ENCODE measurements at regions not wholly inside any gene's neighbourhood (a gene's known extent, or its start where the extent isn't known, plus 50 kb on each side); places are given as distances from the start of the nearest gene placed in this dataset.

DNA sequence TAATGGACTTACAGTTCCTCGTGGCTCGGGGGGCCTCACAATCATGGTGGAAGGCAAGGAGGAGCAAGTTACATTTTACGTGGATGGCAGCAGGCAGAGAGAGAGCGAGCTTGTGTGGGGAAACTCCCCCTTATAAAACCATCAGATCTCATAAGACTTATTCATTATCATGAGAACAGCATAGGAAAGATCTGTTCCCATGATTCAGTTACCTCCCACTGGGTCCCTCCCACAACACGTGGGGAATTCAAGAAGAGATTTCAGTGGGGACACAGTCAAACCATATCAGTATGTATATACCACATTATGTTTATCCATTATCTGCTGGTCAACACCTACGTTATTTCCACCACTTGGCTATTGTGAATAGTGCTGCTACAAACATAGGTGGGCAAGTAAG, 352.3 kb upstream of the B3GALT2 start:
- DNase-seq (no peak), ATAC-seq (no peak)
- TF ChIP-seq, protein P1, sequence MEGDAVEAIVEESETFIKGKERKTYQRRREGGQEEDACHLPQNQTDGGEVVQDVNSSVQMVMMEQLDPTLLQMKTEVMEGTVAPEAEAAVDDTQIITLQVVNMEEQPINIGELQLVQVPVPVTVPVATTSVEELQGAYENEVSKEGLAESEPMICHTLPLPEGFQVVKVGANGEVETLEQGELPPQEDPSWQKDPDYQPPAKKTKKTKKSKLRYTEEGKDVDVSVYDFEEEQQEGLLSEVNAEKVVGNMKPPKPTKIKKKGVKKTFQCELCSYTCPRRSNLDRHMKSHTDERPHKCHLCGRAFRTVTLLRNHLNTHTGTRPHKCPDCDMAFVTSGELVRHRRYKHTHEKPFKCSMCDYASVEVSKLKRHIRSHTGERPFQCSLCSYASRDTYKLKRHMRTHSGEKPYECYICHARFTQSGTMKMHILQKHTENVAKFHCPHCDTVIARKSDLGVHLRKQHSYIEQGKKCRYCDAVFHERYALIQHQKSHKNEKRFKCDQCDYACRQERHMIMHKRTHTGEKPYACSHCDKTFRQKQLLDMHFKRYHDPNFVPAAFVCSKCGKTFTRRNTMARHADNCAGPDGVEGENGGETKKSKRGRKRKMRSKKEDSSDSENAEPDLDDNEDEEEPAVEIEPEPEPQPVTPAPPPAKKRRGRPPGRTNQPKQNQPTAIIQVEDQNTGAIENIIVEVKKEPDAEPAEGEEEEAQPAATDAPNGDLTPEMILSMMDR (IDR thresholded peaks at IDR 0.05): no peak
- TF ChIP-seq POLR2A (IDR thresholded peaks at IDR 0.05): no peak
- Histone ChIP-seq H3K27me3 (no peaks in the 10 kb centered on the region), H3K9me3 (no peaks in the 10 kb centered on the region), H3K4me3 (no peak overlapping the region), H3K4me1 (peaks cover 0 to 12% (median 0%) of the 10 kb centered on the region in 12 donors), H3K27ac (no peak overlapping the region), H3K36me3 (no peaks in the 10 kb centered on the region)
- intact Hi-C loops (cut with DNase I): no loop called here
- WGBS, 4 donors: 91 to 93% (median 92%) methylated on average over 6 of the region's 6 CpGs

DNA sequence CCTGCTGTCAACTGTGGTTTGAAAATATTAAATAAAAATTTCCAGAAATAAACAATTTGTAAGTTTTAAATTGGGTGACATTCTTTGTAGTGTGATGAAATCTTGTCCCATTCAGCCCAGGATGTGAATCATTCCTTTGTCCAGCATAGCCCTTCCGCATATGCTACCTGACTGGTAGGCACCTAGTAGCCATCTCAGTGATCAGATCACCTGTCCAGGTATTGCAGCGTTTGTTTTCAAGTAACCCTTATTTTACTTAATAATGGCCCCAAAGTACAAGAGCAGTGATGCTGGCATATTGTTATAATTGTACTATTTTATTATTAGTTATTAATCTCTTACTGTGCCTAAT, 351.6 kb upstream of the B3GALT2 start:
- intact Hi-C loops (cut with DNase I): no loop called here
- Histone ChIP-seq H3K9me3 (no peaks in the 10 kb centered on the region), H3K27me3 (no peaks in the 10 kb centered on the region), H3K4me1 (peaks cover 0 to 11% (median 0%) of the 10 kb centered on the region in 12 donors), H3K36me3 (no peaks in the 10 kb centered on the region), H3K4me3 (no peak overlapping the region), H3K27ac (peak overlapping the region in 1 of 12 donors; percentile 32)
- no peak for DNase-seq
- 89 to 97% (median 91%) methylated on average over 2 of the region's 2 CpGs for WGBS, 4 donors
- ATAC-seq: no peak
- TF ChIP-seq POLR2A (IDR thresholded peaks at IDR 0.05): no peak
- TF ChIP-seq, protein P1 (IDR thresholded peaks at IDR 0.05): no peak

DNA sequence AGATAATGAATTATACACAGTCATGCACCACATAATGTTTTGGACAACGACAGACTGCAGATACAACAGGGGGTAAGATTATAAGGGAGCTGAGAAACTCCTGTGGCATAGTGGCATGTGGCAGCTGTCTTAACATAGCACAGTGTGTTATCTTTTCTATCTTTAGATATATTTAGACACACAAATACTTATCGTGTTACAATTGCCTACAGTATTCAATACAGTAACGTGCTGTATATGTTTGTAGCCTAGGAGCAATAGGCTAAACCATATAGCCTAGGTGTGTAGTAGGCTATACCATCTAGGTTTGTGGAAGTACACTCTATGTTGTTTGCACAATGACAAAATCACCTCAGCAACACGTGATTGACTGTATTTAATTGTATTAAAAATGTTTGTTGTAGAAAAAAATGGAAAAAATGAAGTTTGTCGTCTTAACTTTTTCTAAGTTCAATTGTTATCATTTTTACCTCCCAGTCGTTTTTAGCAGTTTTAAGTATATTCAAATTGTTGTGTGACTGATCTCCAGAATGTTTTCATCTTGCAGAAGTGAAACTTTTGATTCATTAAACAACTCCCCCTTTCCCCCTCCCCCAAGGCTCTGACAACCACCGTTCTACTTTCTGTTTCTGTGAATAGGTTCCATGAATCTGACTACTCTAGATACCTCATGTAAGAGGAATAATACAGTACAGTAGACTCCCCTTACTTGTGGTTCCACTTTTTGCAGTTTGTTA, 351.0 kb upstream of the B3GALT2 start:
- Histone ChIP-seq H3K4me3 (no peak overlapping the region), H3K9me3 (no peaks in the 10 kb centered on the region), H3K36me3 (no peaks in the 10 kb centered on the region), H3K4me1 (peaks cover 0 to 5% (median 0%) of the 10 kb centered on the region in 12 donors), H3K27ac (peak overlapping the region in 1 of 12 donors; percentile 32), H3K27me3 (no peaks in the 10 kb centered on the region)
- ATAC-seq (no peak), DNase-seq (no peak)
- intact Hi-C loops (cut with DNase I): no loop called here
- WGBS, 4 donors: 53 to 62% (median 59%) methylated on average over 7 of the region's 7 CpGs
- TF ChIP-seq POLR2A (IDR thresholded peaks at IDR 0.05): no peak
- TF ChIP-seq, protein P1 (IDR thresholded peaks at IDR 0.05): no peak

DNA sequence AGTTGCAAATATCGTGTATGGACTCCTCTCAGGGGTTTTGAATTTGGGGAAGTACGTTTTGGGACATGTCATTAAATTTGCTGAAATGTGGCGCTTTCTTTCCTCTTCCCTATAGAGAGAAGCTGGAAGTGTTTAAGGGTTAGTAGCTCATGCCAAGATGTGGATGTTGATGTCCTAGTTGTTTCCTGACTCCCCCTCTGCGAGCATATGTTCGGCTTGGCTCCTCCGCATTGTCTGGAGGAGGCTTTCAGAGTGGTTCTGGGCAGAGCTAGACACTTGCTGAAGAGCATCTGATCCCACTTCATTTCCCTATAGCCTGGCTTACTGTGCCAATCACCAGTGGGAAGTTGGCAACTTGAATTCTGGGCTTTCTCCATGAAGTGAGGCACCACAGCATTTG, 347.4 kb upstream of the B3GALT2 start:
- 36 to 61% (median 45%) methylated on average over 6 of the region's 6 CpGs for WGBS, 4 donors
- no peak overlapping the region for H3K27ac ChIP-seq
- no peaks in the 10 kb centered on the region for H3K36me3 ChIP-seq
- ATAC-seq: peak in 1 of 4 donors; percentile 18
- TF ChIP-seq, protein P1 (IDR thresholded peaks at IDR 0.05): no peak
- H3K4me1 ChIP-seq: no peaks in the 10 kb centered on the region
- H3K9me3 ChIP-seq: no peaks in the 10 kb centered on the region
- H3K27me3 ChIP-seq: no peaks in the 10 kb centered on the region
- DNase-seq: no peak
- no peak overlapping the region for H3K4me3 ChIP-seq
- intact Hi-C loops (cut with DNase I): no loop called here

Measured in heart left ventricle (tissue), 16 donors.